NT2/D1 (cell line): ENCODE measurements at regions not wholly inside any gene's neighbourhood (a gene's known extent, or its start where the extent isn't known, plus 50 kb on each side); places are given as distances from the start of the nearest gene placed in this dataset.

Source experiments
- SUZ12 ChIP-seq: IDR thresholded peaks from 2 replicates; pipeline ENCODE4 v1.6.1; 2011; ENCODE audit not compliant: insufficient read length, insufficient read depth; ENCODE audit errors: extremely low read depth
- YY1 ChIP-seq: IDR thresholded peaks from 2 replicates; pipeline ENCODE4 v1.6.1; 2011; ENCODE audit not compliant: insufficient read length, insufficient read depth
- ZNF274 ChIP-seq: IDR thresholded peaks from 2 replicates; pipeline ENCODE4 v1.6.1; 2011; ENCODE audit warnings: mild to moderate bottlenecking, low read depth, low read length

DNA sequence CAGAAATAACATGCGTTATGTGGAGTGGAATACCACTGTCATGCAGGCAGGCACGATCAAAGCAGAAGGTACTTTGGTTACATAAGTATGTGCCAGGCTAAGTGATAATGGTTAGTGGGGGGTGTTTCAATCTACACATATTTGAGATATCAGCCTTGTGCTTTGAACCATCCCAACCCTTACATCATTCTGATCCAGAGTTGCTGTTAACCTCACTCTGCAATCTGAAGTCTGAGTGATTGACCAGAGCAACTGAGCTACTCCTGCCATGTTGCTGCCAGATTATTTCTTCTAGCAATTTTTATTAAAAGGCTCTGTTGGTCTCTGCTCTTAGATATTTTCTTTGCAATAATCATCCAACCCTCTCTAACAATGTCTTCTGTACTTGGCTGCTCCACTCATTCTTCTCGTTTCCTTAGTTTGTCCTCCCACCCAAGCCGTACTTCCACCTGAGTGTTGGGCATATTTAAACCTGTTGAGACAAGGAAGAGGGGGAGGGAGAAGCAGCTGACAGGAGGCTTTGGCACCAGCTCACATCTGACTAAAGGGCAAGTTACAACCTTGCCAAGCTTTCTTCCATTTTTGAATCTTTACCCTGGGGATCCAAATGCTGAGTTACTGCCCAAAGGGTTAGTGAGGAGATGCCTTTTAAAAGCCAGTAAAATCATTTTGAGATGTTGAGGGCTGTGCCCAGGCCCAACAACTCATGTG lies 114.1 kb upstream of the SESN3 start:
- TF ChIP-seq YY1 (no peak), SUZ12 (no peak), ZNF274 (no peak)
